ENCODE measurements at regions not wholly inside any gene's neighbourhood (a gene's known extent, or its start where the extent isn't known, plus 50 kb on each side); places are given as distances from the start of the nearest gene placed in this dataset.

GRCh38 chr18:42288129-42288528 lies 333.1 kb downstream of the PIK3C3 start:
- no peak overlapping the region for H3K27ac ChIP-seq
- no peak overlapping the region for H3K4me3 ChIP-seq
- TF ChIP-seq CTCF (IDR thresholded peaks at IDR 0.05) = no peak
- H3K9me3 ChIP-seq = no peaks in the 10 kb centered on the region
- H3K9ac ChIP-seq (ENCODE audit: low read depth in 2 of 2, low read length in 2 of 2) = no peak overlapping the region
- intact Hi-C loops (cut with DNase I) = no loop called here
- no peak for DNase-seq
- H3K4me1 ChIP-seq = no peaks in the 10 kb centered on the region
- H3K36me3 ChIP-seq = no peaks in the 10 kb centered on the region
- H3K27me3 ChIP-seq = no peaks in the 10 kb centered on the region

GRCh38 chr18:42289526-42289925 lies 334.5 kb downstream of the PIK3C3 start:
- intact Hi-C loops (cut with DNase I) = no loop called here
- Histone ChIP-seq H3K4me3 (no peak overlapping the region), H3K9me3 (no peaks in the 10 kb centered on the region), H3K27ac (no peak overlapping the region), H3K9ac (ENCODE audit: low read depth in 2 of 2, low read length in 2 of 2) (no peak overlapping the region), H3K36me3 (no peaks in the 10 kb centered on the region), H3K4me1 (no peaks in the 10 kb centered on the region), H3K27me3 (no peaks in the 10 kb centered on the region)
- DNase-seq = no peak
- no peak for TF ChIP-seq CTCF (IDR thresholded peaks at IDR 0.05)

- intact Hi-C loops (cut with DNase I) = loop anchor here (10.0 kb wide), 1 partner anchor 984 kb away; the partner anchor contains the start of gene SYT4
- Histone ChIP-seq H3K36me3 (no peaks in the 10 kb centered on the region), H3K4me3 (no peak overlapping the region), H3K27me3 (no peaks in the 10 kb centered on the region), H3K4me1 (no peaks in the 10 kb centered on the region), H3K9me3 (no peaks in the 10 kb centered on the region), H3K9ac (ENCODE audit: low read depth in 2 of 2, low read length in 2 of 2) (no peak overlapping the region), H3K27ac (no peak overlapping the region)
- no peak for TF ChIP-seq CTCF (IDR thresholded peaks at IDR 0.05)
- DNase-seq = no peak
Measured at GRCh38 chr18:42290318-42291307, 335.6 kb downstream of the PIK3C3 start.

GRCh38 chr18:42292654-42293053 lies 337.6 kb downstream of the PIK3C3 start:
- Histone ChIP-seq H3K9ac (ENCODE audit: low read depth in 2 of 2, low read length in 2 of 2) (no peak overlapping the region), H3K27ac (no peak overlapping the region), H3K36me3 (no peaks in the 10 kb centered on the region), H3K4me1 (no peaks in the 10 kb centered on the region), H3K27me3 (no peaks in the 10 kb centered on the region), H3K4me3 (no peak overlapping the region), H3K9me3 (no peaks in the 10 kb centered on the region)
- no peak for DNase-seq
- no peak for TF ChIP-seq CTCF (IDR thresholded peaks at IDR 0.05)
- intact Hi-C loops (cut with DNase I) = loop anchor here (10.0 kb wide), 1 partner anchor 982 kb away; the partner anchor contains the start of gene SYT4

- Histone ChIP-seq H3K9ac (ENCODE audit: low read depth in 2 of 2, low read length in 2 of 2) (no peak overlapping the region), H3K27me3 (no peaks in the 10 kb centered on the region), H3K4me3 (no peak overlapping the region), H3K9me3 (no peaks in the 10 kb centered on the region), H3K27ac (no peak overlapping the region), H3K4me1 (no peaks in the 10 kb centered on the region), H3K36me3 (no peaks in the 10 kb centered on the region)
- no peak for DNase-seq
- intact Hi-C loops (cut with DNase I) = loop anchor here (10.0 kb wide), 1 partner anchor 979 kb away; the partner anchor contains the start of gene SYT4
- TF ChIP-seq CTCF (IDR thresholded peaks at IDR 0.05) = no peak
Measured at GRCh38 chr18:42296192-42296591, 341.2 kb downstream of the PIK3C3 start.
